SW480 (cell line): ENCODE measurements at regions not wholly inside any gene's neighbourhood (a gene's known extent, or its start where the extent isn't known, plus 50 kb on each side); places are given as distances from the start of the nearest gene placed in this dataset.
"Not testable (repeated sequence)": the region's sequence is repeated elsewhere in the genome, so short reads cannot be mapped to it uniquely, and the experiment has no call there.

Experiments used
- DNase-seq: peaks from one replicate; pipeline ENCODE4 v3.0.0-alpha.2; 2016; ENCODE audit warnings: low spot score

- DNase-seq = no peak
These were observed 120.5 kb downstream of the PHETA1 start for GRCh38 chr12:111248236-111249017.

GRCh38 chr12:111247083-111247783 is 121.7 kb downstream of the PHETA1 start:
- no peak for DNase-seq

- no peak for DNase-seq
These were observed 122.4 kb downstream of the PHETA1 start for GRCh38 chr12:111246477-111247011.

- no peak for DNase-seq
These were observed 123.0 kb downstream of the PHETA1 start for GRCh38 chr12:111245701-111246476.

GRCh38 chr12:111244673-111245072 is 124.2 kb downstream of the PHETA1 start:
- DNase-seq = no peak

GRCh38 chr12:111242817-111243216 is 126.1 kb downstream of the PHETA1 start:
- not testable (repeated sequence) for DNase-seq

- DNase-seq = no peak
These were observed 126.7 kb downstream of the PHETA1 start for GRCh38 chr12:111242184-111242583.

- no peak for DNase-seq
These were observed 128.5 kb downstream of the PHETA1 start for GRCh38 chr12:111240374-111240773.

- DNase-seq = no peak
These were observed 129.7 kb downstream of the PHETA1 start for GRCh38 chr12:111239235-111239634.

GRCh38 chr12:111238075-111238734 is 130.7 kb downstream of the PHETA1 start:
- no peak for DNase-seq

GRCh38 chr12:111234491-111234890 is 134.4 kb downstream of the PHETA1 start:
- not testable (repeated sequence) for DNase-seq

- DNase-seq = no peak
These were observed 135.1 kb downstream of the PHETA1 start for GRCh38 chr12:111233786-111234185.

GRCh38 chr12:111230649-111231048 is 138.2 kb downstream of the PHETA1 start:
- no peak for DNase-seq

GRCh38 chr12:111228916-111229666 is 139.8 kb downstream of the PHETA1 start:
- DNase-seq = no peak

GRCh38 chr12:111227476-111228420 is 141.1 kb downstream of the PHETA1 start:
- DNase-seq = no peak

GRCh38 chr12:111226680-111227079 is 142.2 kb downstream of the PHETA1 start:
- DNase-seq = no peak

- no peak for DNase-seq
These were observed 143.6 kb downstream of the PHETA1 start for GRCh38 chr12:111225307-111225706.

GRCh38 chr12:111224186-111225066 is 144.5 kb downstream of the PHETA1 start:
- no peak for DNase-seq

- DNase-seq = no peak
These were observed 146.4 kb downstream of the PHETA1 start for GRCh38 chr12:111222523-111222922.
